MM.1S (cell line): ENCODE measurements at regions not wholly inside any gene's neighbourhood (a gene's known extent, or its start where the extent isn't known, plus 50 kb on each side); places are given as distances from the start of the nearest gene placed in this dataset.

ENCODE experiments used
- CTCF ChIP-seq: fragments of 300-600 bp; sonication (generic); IDR thresholded peaks from 2 replicates; pipeline ENCODE4 v1.5.1; 2016; ENCODE audit warnings: antibody characterized with exemption, low read length, mixed read lengths
- EZH2 ChIP-seq: fragments of 300-600 bp; sonication (generic); optimal IDR thresholded peaks from 2 replicates; pipeline ENCODE3; 2017; ENCODE audit warnings: low read depth, mild to moderate bottlenecking, antibody characterized with exemption, low read length, mixed read lengths
- EZH2phosphoT487 ChIP-seq: fragments of 300-600 bp; sonication (generic); IDR thresholded peaks from 2 replicates; pipeline ENCODE4 v1.6.1; 2018; ENCODE audit warnings: antibody characterized with exemption, low read length

DNA sequence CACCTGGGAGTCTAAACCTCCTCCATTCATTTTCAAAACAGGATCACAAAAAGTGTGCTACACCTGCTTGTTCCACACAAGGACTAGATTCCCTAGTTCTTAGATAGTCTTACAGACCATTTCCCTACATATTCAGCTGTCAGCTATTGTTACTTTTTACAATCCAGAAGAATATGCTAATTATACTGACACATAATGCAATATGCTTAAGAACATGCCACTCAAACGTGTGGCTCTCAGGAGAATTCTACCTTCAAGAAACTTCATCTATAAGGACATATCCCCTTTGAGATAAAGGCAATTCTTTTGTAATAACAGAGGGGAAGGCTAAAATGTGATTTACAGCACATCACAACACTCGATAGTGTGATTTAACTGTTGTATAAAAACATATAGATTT lies 456.1 kb upstream of the ARRDC3 start:
- TF ChIP-seq CTCF (no peak), EZH2phosphoT487 (no peak), EZH2 (no peak)
